Activated naive CD8-positive, alpha-beta T cell treated with anti-CD3 and anti-CD28 coated beads, Interleukin-2, amount 50 U/mL, for 24 hours (primary cell): ENCODE measurements at regions not wholly inside any gene's neighbourhood (a gene's known extent, or its start where the extent isn't known, plus 50 kb on each side); places are given as distances from the start of the nearest gene placed in this dataset.
"Not testable (repeated sequence)": the region's sequence is repeated elsewhere in the genome, so short reads cannot be mapped to it uniquely, and the experiment has no call there.

Experiments used
- ATAC-seq: fragments of 150-1000 bp; cut with Tn5 transposase; one replicate; pipeline ENCODE4 v1.10.0; 2021
- DNase-seq: peaks from one replicate; pipeline ENCODE4 v3.0.0; 2021
- H3K27ac Mint-ChIP-seq: one replicate; pipeline ENCODE4 v1.8.0; 2021; ENCODE audit warnings: mild to moderate bottlenecking, mixed read lengths
- H3K27me3 Mint-ChIP-seq: one replicate; pipeline ENCODE4 v1.8.0; 2021; ENCODE audit warnings: mixed read lengths
- H3K36me3 Mint-ChIP-seq: one replicate; pipeline ENCODE4 v1.8.0; 2021; ENCODE audit warnings: low read depth, mixed read lengths
- H3K4me1 Mint-ChIP-seq: one replicate; pipeline ENCODE4 v1.8.0; 2021; ENCODE audit warnings: mixed read lengths
- H3K4me3 Mint-ChIP-seq: one replicate; pipeline ENCODE4 v1.8.0; 2021; ENCODE audit warnings: mild to moderate bottlenecking, moderate library complexity, mixed read lengths
- H3K9me3 Mint-ChIP-seq: one replicate; pipeline ENCODE4 v1.8.0; 2021; ENCODE audit warnings: mixed read lengths

GRCh38 chr6:105686793-105687192 lies 283.9 kb upstream of the PREP start:
- H3K4me3 Mint-ChIP-seq = not testable (repeated sequence)

GRCh38 chr6:105681061-105681460 lies 278.2 kb upstream of the PREP start:
- DNase-seq = no peak
- Mint-ChIP-seq H3K27ac (no peak overlapping the region), H3K4me1 (no peaks in the 10 kb centered on the region), H3K27me3 (no peaks in the 10 kb centered on the region), H3K4me3 (no peak overlapping the region), H3K9me3 (peaks cover 21% of the 10 kb centered on the region), H3K36me3 (no peaks in the 10 kb centered on the region)
- ATAC-seq = no peak

More at GRCh38 chr6:105686793-105687192, 283.9 kb upstream of the PREP start:
- not testable (repeated sequence) for DNase-seq, H3K4me1 Mint-ChIP-seq, H3K27ac Mint-ChIP-seq, ATAC-seq, H3K36me3 Mint-ChIP-seq
- Mint-ChIP-seq H3K27me3 (peaks cover 23% of the 10 kb centered on the region), H3K9me3 (peaks cover 41% of the 10 kb centered on the region)

GRCh38 chr6:105680131-105680530 lies 277.2 kb upstream of the PREP start:
- Mint-ChIP-seq H3K36me3 (no peaks in the 10 kb centered on the region), H3K27ac (no peak overlapping the region), H3K9me3 (peaks cover 14% of the 10 kb centered on the region), H3K27me3 (no peaks in the 10 kb centered on the region), H3K4me1 (no peaks in the 10 kb centered on the region), H3K4me3 (no peak overlapping the region)
- no peak for DNase-seq
- no peak for ATAC-seq

- Mint-ChIP-seq H3K27me3 (no peaks in the 10 kb centered on the region), H3K9me3 (peaks cover 12% of the 10 kb centered on the region), H3K27ac (no peak overlapping the region), H3K36me3 (no peaks in the 10 kb centered on the region), H3K4me3 (no peak overlapping the region), H3K4me1 (no peaks in the 10 kb centered on the region)
- ATAC-seq (no peak), DNase-seq (no peak)
Observed at GRCh38 chr6:105678516-105678915, 275.6 kb upstream of the PREP start.

- DNase-seq (no peak), ATAC-seq (no peak)
- Mint-ChIP-seq H3K27ac (no peak overlapping the region), H3K4me1 (no peaks in the 10 kb centered on the region), H3K4me3 (no peak overlapping the region), H3K27me3 (no peaks in the 10 kb centered on the region), H3K9me3 (peaks cover 12% of the 10 kb centered on the region), H3K36me3 (no peaks in the 10 kb centered on the region)
Observed at GRCh38 chr6:105677671-105678475, 275.0 kb upstream of the PREP start.

- peaks cover 12% of the 10 kb centered on the region for H3K9me3 Mint-ChIP-seq
- no peak overlapping the region for H3K4me3 Mint-ChIP-seq
- peaks cover 4% of the 10 kb centered on the region for H3K27me3 Mint-ChIP-seq
- no peak for ATAC-seq
- H3K27ac Mint-ChIP-seq = no peak overlapping the region
- no peak for DNase-seq
- no peaks in the 10 kb centered on the region for H3K4me1 Mint-ChIP-seq
- no peaks in the 10 kb centered on the region for H3K36me3 Mint-ChIP-seq
Observed at GRCh38 chr6:105676857-105677256, 274.0 kb upstream of the PREP start.

GRCh38 chr6:105675715-105676397 lies 273.0 kb upstream of the PREP start:
- Mint-ChIP-seq H3K4me1 (no peaks in the 10 kb centered on the region), H3K27ac (no peak overlapping the region), H3K9me3 (peaks cover 2% of the 10 kb centered on the region), H3K4me3 (no peak overlapping the region), H3K27me3 (peaks cover 5% of the 10 kb centered on the region), H3K36me3 (no peaks in the 10 kb centered on the region)
- ATAC-seq (no peak), DNase-seq (no peak)

GRCh38 chr6:105672856-105673538 lies 270.1 kb upstream of the PREP start:
- H3K9me3 Mint-ChIP-seq, H3K36me3 Mint-ChIP-seq, H3K27me3 Mint-ChIP-seq, H3K4me1 Mint-ChIP-seq, DNase-seq, H3K27ac Mint-ChIP-seq, ATAC-seq, H3K4me3 Mint-ChIP-seq: not testable (repeated sequence)

GRCh38 chr6:105669232-105669631 lies 266.4 kb upstream of the PREP start:
- Mint-ChIP-seq H3K27ac (no peak overlapping the region), H3K27me3 (peaks cover 7% of the 10 kb centered on the region), H3K4me1 (no peaks in the 10 kb centered on the region), H3K9me3 (no peaks in the 10 kb centered on the region), H3K4me3 (no peak overlapping the region), H3K36me3 (no peaks in the 10 kb centered on the region)
- DNase-seq (no peak), ATAC-seq (no peak)

- ATAC-seq = no peak
- no peaks in the 10 kb centered on the region for H3K4me1 Mint-ChIP-seq
- H3K27ac Mint-ChIP-seq = no peak overlapping the region
- DNase-seq = no peak
- no peak overlapping the region for H3K4me3 Mint-ChIP-seq
- no peaks in the 10 kb centered on the region for H3K9me3 Mint-ChIP-seq
- peaks cover 6% of the 10 kb centered on the region for H3K27me3 Mint-ChIP-seq
- no peaks in the 10 kb centered on the region for H3K36me3 Mint-ChIP-seq
Observed at GRCh38 chr6:105667056-105667455, 264.2 kb upstream of the PREP start.

- ATAC-seq (no peak), DNase-seq (no peak)
- Mint-ChIP-seq H3K27me3 (peaks cover 3% of the 10 kb centered on the region), H3K4me3 (no peak overlapping the region), H3K36me3 (no peaks in the 10 kb centered on the region), H3K27ac (no peak overlapping the region), H3K9me3 (no peaks in the 10 kb centered on the region), H3K4me1 (no peaks in the 10 kb centered on the region)
Observed at GRCh38 chr6:105664931-105665330, 262.0 kb upstream of the PREP start.

- no peaks in the 10 kb centered on the region for H3K36me3 Mint-ChIP-seq
- H3K27me3 Mint-ChIP-seq = peaks cover 24% of the 10 kb centered on the region
- peak; percentile 77 for ATAC-seq
- H3K4me1 Mint-ChIP-seq = peaks cover 64% of the 10 kb centered on the region
- H3K27ac Mint-ChIP-seq = peak overlapping the region; percentile 35
- H3K9me3 Mint-ChIP-seq = no peaks in the 10 kb centered on the region
- peak; percentile 20 for DNase-seq
- no peak overlapping the region for H3K4me3 Mint-ChIP-seq
Observed at GRCh38 chr6:105651969-105652368, 249.1 kb upstream of the PREP start.

GRCh38 chr6:105650347-105650746 lies 247.5 kb upstream of the PREP start:
- Mint-ChIP-seq H3K4me3 (no peak overlapping the region), H3K36me3 (no peaks in the 10 kb centered on the region), H3K9me3 (no peaks in the 10 kb centered on the region), H3K27me3 (peaks cover 22% of the 10 kb centered on the region), H3K4me1 (peaks cover 80% of the 10 kb centered on the region), H3K27ac (peak overlapping the region; percentile 15)
- ATAC-seq = no peak
- no peak for DNase-seq

- Mint-ChIP-seq H3K27ac (peak overlapping the region; percentile 90), H3K36me3 (no peaks in the 10 kb centered on the region), H3K9me3 (no peaks in the 10 kb centered on the region), H3K4me3 (no peak overlapping the region), H3K4me1 (peaks cover 92% of the 10 kb centered on the region), H3K27me3 (peaks cover 22% of the 10 kb centered on the region)
- no peak for DNase-seq
- ATAC-seq = no peak
Observed at GRCh38 chr6:105649192-105649591, 246.3 kb upstream of the PREP start.

GRCh38 chr6:105648276-105648675 lies 245.4 kb upstream of the PREP start:
- Mint-ChIP-seq H3K36me3 (no peaks in the 10 kb centered on the region), H3K4me1 (peaks cover 90% of the 10 kb centered on the region), H3K4me3 (peak overlapping the region; percentile 48), H3K27ac (peak overlapping the region; percentile 90), H3K27me3 (peaks cover 26% of the 10 kb centered on the region), H3K9me3 (no peaks in the 10 kb centered on the region)
- DNase-seq (no peak), ATAC-seq (no peak)
